Stimulated activated CD4-positive, alpha-beta T cell treated with anti-CD3 and anti-CD28 coated beads, Interleukin-1b, Interleukin-23, amount 100 ng/mL, for 4 hours (primary cell): ENCODE measurements at regions not wholly inside any gene's neighbourhood (a gene's known extent, or its start where the extent isn't known, plus 50 kb on each side); places are given as distances from the start of the nearest gene placed in this dataset.

Experiments
- DNase-seq, 2 donors: peaks; one replicate each; pipeline ENCODE4 v3.0.0-alpha.2; 2020; ENCODE audit warnings: low read depth in 2 of 2

DNA sequence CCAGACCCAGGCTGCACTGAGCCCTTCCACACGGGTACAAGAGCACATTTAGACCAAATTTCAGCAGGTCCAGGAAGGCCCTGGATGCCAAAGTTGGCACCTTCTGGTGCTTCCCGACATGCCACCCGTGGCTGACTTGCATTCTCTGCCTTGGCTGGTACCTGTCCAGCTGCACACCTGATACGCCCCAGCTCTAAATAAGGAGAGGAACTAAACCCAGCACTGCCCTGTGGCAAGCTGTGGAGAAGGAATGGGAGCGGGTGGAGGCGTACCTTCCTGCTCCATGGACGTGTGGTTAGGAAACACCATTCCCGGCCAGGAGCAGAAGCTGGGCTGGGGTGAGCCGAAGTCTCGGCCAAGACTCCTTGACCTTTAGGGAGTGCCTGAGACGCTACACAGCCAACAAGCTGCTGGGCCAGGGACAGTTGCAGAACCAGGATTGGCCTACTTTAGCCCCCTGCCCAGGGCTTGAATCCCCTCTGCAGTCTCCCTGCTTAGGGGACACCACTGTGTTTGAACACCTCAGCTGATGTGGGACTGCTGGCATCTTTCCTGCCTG lies 86.5 kb upstream of the TAF1B start:
- DNase-seq = no peak

DNA sequence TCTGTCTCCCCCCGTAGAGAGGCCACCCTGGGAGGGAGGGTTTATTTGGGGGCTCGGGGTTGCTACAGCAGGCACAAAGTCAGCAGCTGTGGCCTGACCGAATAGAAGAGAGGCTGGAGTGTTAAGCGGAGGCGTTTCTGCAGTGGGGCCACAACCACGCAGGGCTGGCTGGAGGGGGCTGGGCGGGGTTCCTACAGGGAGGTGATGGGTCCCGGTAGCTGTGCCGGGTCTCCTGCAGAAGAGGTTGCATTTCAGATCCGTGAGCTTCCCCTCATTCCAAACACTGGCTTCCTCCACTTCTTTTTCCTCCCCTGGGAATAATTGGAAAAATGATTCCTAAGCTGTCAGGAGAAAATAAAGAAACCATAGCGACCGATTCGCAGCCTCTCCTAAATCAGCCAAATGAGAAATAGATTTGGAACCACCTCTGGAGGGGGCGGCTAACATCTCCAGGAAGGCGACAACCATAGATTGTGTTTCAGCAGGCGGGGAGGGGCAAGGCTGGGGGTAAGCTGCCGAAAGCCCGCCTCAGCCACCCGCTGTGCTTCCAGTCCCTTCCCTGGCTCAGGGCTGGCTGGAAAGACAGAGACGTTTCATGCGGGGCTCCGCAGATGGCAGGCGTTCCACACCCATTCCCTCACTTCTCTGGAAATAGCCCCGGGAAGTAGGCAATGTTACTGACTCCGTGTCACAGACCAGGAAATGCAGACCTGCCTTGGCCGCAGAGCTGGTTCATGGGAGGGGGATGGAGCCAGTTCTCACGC lies 85.6 kb upstream of the TAF1B start:
- DNase-seq = no peak

DNA sequence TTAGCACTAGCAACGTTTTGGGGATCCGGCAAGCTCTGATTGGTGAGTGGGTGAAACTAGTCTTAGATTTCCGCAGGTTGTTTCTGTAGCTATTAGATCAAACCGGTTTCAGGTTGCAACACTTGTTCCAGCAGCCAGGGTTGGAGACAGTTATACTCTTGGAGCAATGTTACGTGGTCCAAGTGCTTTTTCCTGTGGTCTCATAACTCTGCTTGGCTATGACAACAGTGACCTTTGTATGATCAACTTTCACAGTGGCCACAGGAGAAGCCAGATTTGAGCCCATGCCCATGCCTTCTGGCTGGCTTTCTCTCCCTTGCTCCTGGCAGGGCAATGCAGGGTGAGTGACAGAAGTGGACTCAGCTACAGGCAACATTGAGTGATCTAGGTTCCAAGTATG lies 84.5 kb upstream of the TAF1B start:
- no peak for DNase-seq

DNA sequence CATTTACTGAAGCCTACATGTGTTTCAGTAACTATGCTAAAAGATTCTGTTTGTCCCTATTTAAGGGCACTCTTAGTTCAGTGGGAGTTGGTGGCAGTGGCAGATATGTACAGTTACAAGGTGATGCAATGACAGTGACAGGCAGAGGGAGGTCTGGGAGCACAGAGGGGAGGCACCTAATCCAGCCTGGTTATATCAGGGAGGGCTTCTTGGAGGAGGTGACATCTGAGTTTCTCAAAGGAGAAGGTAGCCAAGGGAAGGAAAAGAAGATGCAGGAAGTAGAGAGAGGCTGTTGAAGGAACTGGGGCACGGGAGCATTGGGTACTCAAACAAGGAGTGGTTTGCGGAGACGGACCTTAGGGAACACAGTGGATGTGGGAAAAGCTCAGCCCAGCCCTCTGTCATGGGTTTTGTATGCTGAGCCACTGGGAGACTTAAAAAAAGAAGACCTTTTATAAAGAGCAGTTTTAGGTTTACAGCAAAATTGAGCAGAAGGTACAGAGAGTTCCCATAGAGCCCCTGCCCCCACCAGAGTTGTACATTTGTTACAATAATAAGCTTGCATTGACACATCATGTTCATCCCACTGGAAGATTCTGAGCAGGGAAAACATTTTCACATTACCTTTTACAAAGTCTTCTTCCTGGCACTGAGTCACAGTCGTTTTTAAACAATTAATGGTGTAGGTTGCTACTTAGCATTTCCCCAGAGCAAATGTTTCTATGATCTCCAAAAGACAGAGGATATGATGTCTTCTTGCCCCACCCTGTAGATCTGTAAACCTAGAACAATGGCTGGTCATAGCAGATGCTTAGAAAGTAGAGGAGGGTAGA lies 83.0 kb upstream of the TAF1B start:
- DNase-seq = no peak

DNA sequence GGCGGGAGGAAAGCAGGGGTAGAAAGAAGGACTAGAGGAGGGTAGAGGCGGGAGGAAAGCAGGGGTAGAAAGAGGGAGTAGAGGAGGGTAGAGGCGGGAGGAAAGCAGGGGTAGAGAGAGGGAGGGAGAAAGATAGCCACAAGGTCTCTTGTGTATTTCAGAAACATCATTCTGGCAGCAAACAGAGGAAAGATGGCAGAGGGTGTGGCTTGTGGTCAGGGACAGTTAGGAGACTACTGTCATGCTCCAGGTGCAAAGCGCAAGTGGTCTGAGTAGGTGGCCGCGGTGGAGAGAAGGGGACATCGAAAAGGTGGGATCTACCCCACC lies 82.4 kb upstream of the TAF1B start:
- no peak for DNase-seq

DNA sequence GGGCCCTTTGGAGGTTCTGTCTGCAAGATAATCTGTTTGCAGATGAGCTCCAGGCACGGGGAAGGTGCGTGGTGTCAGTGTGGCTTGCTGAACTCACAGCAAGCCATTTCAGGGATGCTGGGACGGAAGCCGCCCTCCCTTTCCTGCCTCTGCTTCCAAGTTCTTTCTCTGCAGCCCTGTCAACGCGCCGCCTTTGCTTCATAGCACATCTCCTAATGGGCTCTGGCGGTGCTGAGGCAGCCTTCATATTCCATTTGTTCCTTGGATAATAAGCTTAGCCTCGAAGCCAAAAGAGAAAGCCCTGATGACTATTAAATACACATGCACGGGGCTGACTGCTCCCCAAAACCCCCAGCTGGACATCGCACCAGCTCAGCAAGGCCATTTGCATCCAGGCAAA lies 81.7 kb upstream of the TAF1B start:
- DNase-seq = no peak

DNA sequence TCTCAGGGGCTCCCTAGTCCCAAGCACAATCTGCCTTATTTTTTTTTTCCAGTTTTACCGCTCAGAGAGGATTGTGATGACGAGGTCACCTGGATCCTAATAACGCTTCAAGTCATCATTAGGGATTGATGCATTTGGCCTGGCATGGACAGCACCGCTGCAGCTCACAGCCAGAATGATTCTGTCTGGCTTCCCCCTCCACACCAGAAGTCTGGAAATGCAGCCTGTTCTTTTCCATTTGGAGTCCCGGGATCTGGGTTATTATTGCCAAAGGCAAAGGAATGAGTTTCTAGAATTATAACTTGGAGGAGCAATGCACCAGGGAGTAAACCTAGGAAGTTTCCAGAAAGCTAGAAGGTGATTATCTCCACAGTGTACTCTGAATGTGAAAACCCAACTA lies 81.1 kb upstream of the TAF1B start:
- no peak for DNase-seq

DNA sequence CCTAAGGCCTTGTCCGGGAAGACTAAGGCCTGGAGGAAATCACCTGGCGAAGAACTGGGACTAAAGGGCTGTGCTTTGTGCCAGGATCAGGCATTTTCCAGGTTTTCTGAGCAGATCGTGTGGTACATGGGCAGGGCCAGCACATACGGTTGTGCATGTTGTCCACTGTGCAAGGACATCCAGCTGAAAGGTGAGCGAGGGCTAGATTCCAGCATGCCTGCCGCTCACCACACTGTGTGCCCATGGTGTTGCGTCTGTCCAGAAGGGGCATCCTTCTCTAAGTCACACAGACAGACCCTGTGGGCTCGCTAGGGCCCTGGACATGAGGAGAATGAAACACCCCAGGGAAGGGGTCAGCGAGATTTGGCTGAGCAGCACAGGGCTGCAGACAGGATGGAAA lies 80.3 kb upstream of the TAF1B start:
- no peak for DNase-seq

DNA sequence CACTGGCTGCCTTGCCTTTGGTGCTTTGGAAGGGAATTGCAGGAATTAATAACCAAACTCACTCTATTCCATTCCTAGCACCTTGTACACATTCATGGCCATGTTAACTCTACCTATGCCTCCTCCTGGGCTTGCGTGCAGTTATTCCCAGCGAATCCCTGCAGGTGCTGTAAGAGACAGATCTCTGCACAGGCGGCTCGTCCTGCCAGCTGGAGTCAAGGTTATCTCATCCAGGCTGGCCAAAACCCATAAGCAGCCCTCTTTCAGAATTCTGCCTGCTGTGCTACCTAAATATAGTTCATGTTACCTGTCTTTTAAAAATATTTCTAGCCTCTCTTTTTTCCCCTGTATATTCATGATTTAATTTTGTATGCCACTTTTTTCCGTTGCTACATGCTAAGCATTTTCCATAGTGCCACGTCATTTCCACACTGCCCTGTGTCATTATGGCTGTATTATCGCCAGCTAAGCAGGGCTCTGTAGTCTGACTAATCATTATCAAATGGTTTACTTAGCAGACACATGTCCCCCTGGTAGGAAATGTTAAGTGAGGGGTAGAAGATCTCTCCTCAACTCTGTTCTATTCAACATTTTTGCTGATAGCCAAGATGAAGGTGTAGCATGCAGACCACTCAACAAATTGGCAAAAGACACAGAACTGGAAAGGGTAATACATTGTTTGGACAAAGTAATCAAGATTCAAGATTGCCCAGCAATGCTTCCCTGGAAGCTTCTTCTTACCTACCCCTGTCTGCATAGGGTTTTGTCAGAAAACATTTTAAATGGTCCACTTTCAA lies 79.7 kb upstream of the TAF1B start:
- DNase-seq = no peak

DNA sequence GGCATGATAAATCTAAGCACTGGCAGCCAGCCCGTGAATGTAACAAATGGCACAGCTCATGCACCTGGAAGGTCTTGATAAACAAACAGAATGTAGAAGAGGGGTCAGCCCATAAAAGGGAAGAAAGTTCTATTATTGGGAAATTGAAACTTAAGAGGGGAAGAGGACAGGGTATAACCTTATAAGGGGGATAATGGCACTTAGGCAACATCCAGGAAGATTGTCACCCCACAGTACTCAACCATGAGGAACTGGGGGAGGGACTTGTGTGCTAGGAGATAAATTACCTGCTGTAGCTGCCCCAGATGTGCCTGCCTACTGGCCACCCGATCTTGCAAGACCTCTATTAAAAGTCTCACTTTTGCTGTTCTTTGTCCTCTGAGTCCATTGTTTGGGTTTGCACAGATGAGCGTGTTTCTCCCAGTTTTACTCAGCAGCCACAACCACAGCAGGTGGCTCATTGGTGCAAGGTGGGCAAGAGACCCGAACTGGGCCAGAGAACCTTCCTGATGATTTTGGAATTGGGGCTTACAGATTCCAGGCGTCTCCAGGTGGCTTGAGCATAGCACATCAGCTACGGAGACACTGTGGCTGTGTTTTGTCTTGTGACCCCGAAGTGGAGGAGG lies 79.0 kb upstream of the TAF1B start:
- no peak for DNase-seq

DNA sequence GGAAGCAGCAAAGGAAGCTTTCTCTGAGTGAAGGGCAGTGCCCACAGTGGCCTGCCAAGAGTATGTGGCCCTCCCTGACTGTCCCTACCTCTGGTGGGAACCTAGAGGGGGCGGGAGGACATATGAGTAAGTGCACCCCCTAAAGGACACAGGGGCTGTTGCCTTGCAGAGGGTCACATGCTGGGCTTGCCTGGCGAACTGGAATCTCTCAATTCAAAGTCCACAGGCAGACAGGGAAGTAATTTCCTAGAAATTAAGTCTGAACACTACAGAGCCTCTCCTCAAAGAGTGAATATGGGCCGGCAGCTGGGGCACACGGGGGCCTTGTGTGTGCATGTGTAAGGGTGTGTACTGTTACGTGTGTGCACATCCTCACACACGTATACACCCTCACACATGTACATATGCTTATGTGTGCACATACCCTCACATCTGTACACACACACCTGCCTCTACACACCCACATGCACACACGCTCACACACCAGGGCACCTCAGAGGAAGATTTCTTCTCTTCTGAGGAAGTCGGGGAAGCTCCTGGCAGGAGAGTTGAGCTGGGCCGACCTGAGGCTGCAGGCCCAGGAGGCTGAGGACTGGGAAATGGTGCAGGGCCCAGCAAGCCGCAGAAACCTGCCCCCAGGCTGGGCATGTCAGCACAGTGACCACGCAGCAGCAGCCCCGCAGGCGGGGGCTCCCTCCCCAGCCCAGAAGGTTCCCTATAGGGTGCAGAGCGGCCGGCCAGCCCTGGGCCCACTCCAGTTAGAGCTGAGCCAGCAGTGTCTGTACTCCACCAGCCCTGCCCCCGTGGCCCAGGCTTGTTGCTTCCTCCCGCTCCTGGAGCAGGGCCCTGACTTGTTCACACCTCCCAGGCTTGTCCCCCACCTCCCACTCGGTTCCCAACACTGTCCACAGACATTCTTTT lies 77.4 kb upstream of the TAF1B start:
- no peak for DNase-seq

DNA sequence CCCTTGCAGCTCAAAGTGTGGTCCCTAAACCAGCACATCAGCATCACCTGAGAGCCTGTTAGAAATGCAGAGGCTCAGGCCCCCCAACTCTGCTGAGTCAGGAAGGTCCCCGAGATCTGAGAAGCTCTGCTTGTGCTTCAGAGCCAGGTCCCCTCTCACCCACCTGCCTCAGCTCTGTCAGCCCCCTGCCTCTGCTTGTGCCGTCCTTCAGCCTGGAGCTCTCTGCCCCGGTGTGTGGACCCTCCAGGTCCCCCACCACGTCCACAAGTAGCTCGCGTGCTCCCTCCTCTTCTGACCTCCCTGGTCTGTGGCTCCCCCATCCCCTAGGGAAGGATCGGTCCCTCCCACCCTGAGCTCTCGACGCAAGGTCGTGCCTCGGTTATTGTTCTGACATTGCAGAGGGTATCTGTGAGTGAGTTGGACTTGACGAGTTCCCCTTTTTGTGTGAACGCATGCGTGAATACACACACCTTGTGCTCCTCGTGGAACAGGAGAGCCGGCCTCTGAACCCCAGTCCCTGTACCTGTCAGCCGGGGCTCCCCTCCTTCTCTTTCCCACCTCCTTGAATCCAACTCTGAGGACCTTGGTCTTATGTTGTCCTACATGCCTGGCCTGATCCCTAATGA lies 75.5 kb upstream of the TAF1B start:
- no peak for DNase-seq

DNA sequence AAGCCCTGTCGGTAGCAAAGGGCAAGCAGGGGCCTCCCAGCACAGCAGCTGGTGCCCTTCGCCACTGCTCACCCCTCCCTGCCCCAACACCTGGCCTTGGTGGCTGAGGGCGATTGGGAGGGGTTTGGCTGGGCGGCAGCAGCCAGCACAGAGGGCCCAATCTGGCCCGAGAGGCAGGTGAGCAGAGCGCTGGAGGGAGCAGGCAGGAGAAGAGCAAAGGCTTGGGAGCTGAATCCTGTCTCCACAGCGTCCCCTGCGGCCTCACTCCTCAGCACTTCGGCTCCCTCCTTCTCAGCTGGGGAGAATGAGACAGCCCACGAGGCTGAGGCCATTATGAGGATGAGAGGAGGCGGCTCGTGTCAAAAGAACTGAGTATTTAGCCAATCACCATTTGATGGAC lies 74.9 kb upstream of the TAF1B start:
- DNase-seq = no peak

DNA sequence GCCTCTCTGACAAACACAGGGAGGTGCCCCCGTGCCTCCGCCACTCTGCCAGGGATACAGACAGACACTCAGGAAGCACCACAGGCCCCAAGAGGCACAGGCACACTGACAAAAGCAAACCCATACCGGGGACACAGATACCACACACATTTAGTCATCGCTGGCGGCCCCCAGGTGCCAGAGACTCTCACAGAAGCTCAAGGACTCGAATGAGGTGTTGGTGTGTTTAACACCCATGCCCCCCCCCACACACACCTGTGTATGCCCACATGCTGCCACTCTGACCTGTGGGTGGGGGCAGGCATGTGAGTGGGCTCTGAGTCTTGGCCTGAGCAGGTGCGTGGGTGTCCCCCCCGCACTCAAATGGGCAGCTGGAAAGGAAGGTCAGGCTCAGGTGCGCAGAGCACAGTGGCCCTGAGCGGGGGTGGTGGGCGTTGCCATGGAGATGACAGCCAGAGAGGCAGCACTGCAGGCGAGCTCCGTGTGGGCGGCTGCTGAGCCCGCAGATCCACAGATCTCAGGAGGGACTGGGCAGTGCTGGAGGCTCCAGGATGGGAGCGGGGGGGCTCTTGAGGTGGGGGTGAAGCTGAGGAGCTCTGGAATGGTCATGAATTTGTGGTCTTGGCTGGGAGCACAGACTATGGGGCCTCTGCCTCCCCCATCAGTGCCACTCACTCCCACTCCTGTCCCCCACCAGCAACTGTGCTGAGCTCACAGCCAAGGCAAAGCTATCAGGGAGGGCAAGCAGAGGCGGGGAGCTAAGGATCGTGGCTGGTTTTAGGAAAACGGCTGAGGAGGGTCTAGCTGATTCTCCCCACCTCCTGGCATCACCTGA lies 73.9 kb upstream of the TAF1B start:
- no peak for DNase-seq

DNA sequence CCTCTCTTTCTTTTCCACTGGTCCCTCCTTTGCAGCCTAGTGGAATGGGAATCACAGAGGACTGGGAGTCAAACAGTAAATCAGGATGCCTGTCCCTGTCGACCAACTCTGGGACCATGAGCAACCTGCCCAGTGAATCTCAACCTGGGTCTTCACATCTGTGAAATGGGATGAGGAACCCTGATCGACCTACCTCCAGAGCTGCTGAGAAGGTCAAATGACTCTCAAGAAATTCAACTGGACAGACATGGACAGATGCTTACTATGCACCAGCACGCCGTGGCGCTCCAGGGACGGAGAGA lies 73.3 kb upstream of the TAF1B start:
- no peak for DNase-seq

DNA sequence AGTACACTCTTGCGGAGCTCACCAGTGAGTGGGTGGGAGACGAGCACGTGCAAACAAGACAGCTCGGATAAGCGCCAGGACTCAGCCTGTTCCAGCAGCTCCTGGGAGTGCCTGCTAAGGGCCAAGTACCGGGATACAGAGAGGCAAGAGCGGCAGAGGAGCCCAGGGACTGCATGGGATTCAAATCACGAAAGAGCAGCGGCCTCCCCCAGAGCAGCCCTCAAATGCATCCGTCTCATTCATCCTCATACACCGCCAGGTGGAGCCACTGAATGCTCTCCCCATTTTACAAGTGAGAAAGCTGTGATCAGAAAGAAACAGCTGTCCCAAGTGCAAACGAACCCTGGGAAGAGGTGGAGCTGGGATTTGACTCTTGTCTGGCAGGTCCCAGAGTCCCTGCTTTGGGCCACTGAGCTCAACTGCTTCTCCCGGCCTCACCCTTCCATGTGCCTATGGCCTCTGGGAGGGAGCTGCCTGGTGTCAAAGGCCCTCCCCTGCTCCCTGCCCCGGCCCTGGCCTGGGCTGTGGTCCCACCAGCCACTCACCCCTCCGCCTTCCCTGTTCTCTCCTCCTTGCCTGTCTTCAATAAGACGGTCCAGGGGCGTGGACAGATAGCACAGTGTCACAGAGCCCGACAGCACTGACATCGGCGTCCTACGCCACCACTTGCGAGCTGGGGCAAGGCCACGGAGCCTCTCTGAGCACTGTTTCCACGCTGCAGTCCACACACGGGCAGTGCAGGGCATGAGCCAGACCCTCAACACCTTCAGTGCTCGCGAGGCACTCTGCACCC lies 72.8 kb upstream of the TAF1B start:
- peak; percentile 39 to 43 for DNase-seq

DNA sequence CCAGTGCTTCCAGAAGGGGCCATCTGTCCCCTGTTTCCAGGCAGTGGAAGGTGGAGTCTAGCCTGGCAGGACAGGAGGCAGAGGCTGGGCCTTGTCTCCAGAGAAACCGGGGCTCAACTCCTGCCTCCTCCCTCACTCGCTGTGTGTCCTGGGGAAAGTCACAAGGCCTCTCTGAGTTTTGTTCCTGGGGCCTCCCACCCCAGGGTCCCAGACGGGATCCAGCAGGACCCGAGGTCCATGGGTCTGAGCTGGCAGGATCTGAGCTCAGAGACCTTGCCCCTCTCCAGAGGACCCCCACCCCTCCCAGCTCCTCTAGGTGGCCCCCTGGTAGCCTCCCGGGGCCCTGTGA lies 72.2 kb upstream of the TAF1B start:
- no peak for DNase-seq

DNA sequence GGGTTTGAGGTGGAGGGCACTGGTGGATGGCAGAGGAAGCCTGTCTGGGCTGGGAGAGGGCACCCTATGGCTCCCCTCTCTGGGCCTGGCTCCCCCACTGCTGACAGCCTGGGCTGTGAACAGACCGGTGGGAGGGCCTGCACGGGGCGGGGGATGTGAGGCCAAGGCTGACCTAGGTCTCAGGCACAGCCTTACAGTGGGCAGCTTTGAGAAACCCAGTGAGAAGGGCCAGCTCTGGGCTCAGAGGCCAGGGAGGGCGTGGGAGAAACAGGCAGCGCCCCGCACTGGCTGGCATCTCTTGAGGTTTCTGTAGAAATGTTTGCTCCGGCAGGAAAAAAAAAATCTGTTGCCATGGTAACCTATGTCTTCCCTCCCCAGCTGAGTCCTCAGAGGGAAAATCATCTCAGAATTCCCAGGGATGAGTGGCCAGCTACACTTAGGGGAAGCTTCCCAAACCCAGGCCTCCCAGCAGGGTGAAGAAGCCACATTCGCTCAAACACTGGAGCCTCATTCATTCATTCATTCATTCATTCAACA lies 71.7 kb upstream of the TAF1B start:
- no peak for DNase-seq
